GM23338 (cell line): ENCODE measurements at regions not wholly inside any gene's neighbourhood (a gene's known extent, or its start where the extent isn't known, plus 50 kb on each side); places are given as distances from the start of the nearest gene placed in this dataset.

Experiments used
- ATAC-seq: fragments of 200-7000 bp; cut with Tn5 transposase; 3 replicates; pipeline ENCODE4 v1.9.1; 2020
- DNase-seq: peaks from one replicate; pipeline ENCODE4 v3.0.0-alpha.2; 2015; ENCODE audit warnings: low spot score
- H2AFZ ChIP-seq: fragments of 200-600 bp; sonication (generic); 2 replicates; pipeline ENCODE4 v1.8.0; 2016; ENCODE audit warnings: antibody characterized with exemption, mild to moderate bottlenecking, moderate library complexity
- H3F3A ChIP-seq: fragments of 200-600 bp; sonication (generic); replicated peaks from 2 replicates; pipeline ENCODE4 v1.8.0; 2017; ENCODE audit warnings: antibody characterized with exemption, mixed run types, low read depth
- H3K27ac ChIP-seq: fragments of 200-600 bp; sonication (generic); 2 replicates; pipeline ENCODE4 v1.6.1; 2016; ENCODE audit warnings: low read depth
- H3K27me3 ChIP-seq: fragments of 200-600 bp; sonication (generic); 2 replicates; pipeline ENCODE4 v1.8.0; 2016; ENCODE audit warnings: mild to moderate bottlenecking, mixed run types, moderate library complexity; ENCODE audit not compliant: insufficient read depth
- H3K36me3 ChIP-seq: fragments of 200-600 bp; sonication (generic); 2 replicates; pipeline ENCODE4 v1.8.0; 2016; ENCODE audit warnings: mild to moderate bottlenecking; ENCODE audit not compliant: insufficient read depth
- H3K4me1 ChIP-seq: fragments of 200-600 bp; sonication (generic); 2 replicates; pipeline ENCODE4 v1.8.0; 2016; ENCODE audit warnings: mild to moderate bottlenecking, moderate library complexity; ENCODE audit not compliant: insufficient read depth
- H3K4me2 ChIP-seq: fragments of 200-600 bp; sonication (generic); 2 replicates; pipeline ENCODE4 v1.7.1; 2017; ENCODE audit warnings: mixed run types
- H3K4me3 ChIP-seq: fragments of 200-600 bp; sonication (generic); 2 replicates; pipeline ENCODE4 v1.6.1; 2016; ENCODE audit warnings: mixed run types
- H3K79me2 ChIP-seq: fragments of 200-600 bp; sonication (generic); replicated peaks from 2 replicates; pipeline ENCODE4 v1.8.0; 2017; ENCODE audit warnings: mild to moderate bottlenecking; ENCODE audit not compliant: insufficient read depth
- H3K9me2 ChIP-seq: fragments of 200-600 bp; sonication (generic); 2 replicates; pipeline ENCODE4 v1.8.0; 2017; ENCODE audit not compliant: insufficient read depth
- H4K20me1 ChIP-seq: fragments of 200-600 bp; sonication (generic); replicated peaks from 2 replicates; pipeline ENCODE4 v1.8.0; 2017; ENCODE audit warnings: mild to moderate bottlenecking; ENCODE audit not compliant: insufficient read depth
- H3K27ac Mint-ChIP-seq: 2 replicates; pipeline ENCODE4 v1.8.0; 2020; ENCODE audit warnings: inconsistent platforms, mild to moderate bottlenecking, moderate library complexity, mixed read lengths
- H3K27me3 Mint-ChIP-seq: 3 replicates; pipeline ENCODE4 v1.8.0; 2022; ENCODE audit warnings: low read depth, mild to moderate bottlenecking, moderate library complexity, mixed read lengths, inconsistent platforms; ENCODE audit not compliant: insufficient read depth, poor library complexity
- H3K36me3 Mint-ChIP-seq: 3 replicates; pipeline ENCODE4 v1.8.0; 2021; ENCODE audit warnings: low read depth, mild to moderate bottlenecking, inconsistent platforms, moderate library complexity, mixed read lengths
- H3K4me1 Mint-ChIP-seq: 3 replicates; pipeline ENCODE4 v1.8.0; 2020; ENCODE audit warnings: mild to moderate bottlenecking, inconsistent platforms, mixed read lengths
- H3K4me3 Mint-ChIP-seq: 3 replicates; pipeline ENCODE4 v1.8.0; 2021; ENCODE audit warnings: moderate library complexity, mild to moderate bottlenecking, inconsistent platforms, mixed read lengths
- H3K9me3 Mint-ChIP-seq: 3 replicates; pipeline ENCODE4 v1.8.0; 2020; ENCODE audit warnings: moderate library complexity, mild to moderate bottlenecking, inconsistent platforms, mixed read lengths
- CREB1 ChIP-seq: fragments of 250-450 bp; sonication (Bioruptor Pico); IDR thresholded peaks from 2 replicates; pipeline ENCODE4 v1.5.0; 2020; ENCODE audit warnings: low read depth, mild to moderate bottlenecking, moderate library complexity
- EZH2 ChIP-seq: fragments of 200-600 bp; sonication (generic); IDR thresholded peaks from one replicate; pipeline ENCODE4 v1.8.0; 2017; ENCODE audit warnings: antibody characterized with exemption, mild to moderate bottlenecking, low read depth; ENCODE audit not compliant: unreplicated experiment
- EZH2phosphoT487 ChIP-seq: fragments of 200-600 bp; sonication (generic); IDR thresholded peaks from one replicate; pipeline ENCODE4 v1.8.1; 2018; ENCODE audit warnings: antibody characterized with exemption; ENCODE audit not compliant: unreplicated experiment
- JUNB ChIP-seq: IDR thresholded peaks from one replicate; pipeline ENCODE4 v1.6.1; 2016; ENCODE audit warnings: antibody characterized with exemption; ENCODE audit not compliant: unreplicated experiment
- NANOG ChIP-seq: IDR thresholded peaks from 2 replicates; pipeline ENCODE4 v1.6.1; 2016; ENCODE audit warnings: antibody characterized with exemption, borderline replicate concordance
- POLR2AphosphoS5 ChIP-seq: IDR thresholded peaks from 2 replicates; pipeline ENCODE4 v1.6.1; 2016; ENCODE audit warnings: antibody characterized with exemption, low read depth
- STAT1 ChIP-seq: IDR thresholded peaks from one replicate; pipeline ENCODE4 v1.6.1; 2016; ENCODE audit warnings: antibody characterized with exemption; ENCODE audit not compliant: unreplicated experiment
- ZNF114 ChIP-seq: fragments of 250-450 bp; sonication (Bioruptor Pico); IDR thresholded peaks from 2 replicates; pipeline ENCODE4 v1.5.0; 2020; ENCODE audit warnings: mild to moderate bottlenecking, moderate library complexity
- ZNF331 ChIP-seq: fragments of 250-450 bp; sonication (Bioruptor Pico); IDR thresholded peaks from 2 replicates; pipeline ENCODE4 v1.5.0; 2020; ENCODE audit warnings: low read depth, mild to moderate bottlenecking, moderate library complexity
- ZNF462 ChIP-seq: fragments of 250-450 bp; sonication (Bioruptor Pico); IDR thresholded peaks from 2 replicates; pipeline ENCODE4 v1.5.0; 2020; ENCODE audit warnings: mild to moderate bottlenecking, moderate library complexity
- TF ChIP-seq, protein P1 (sequence below): IDR thresholded peaks from one replicate; pipeline ENCODE4 v1.6.1; 2018; ENCODE audit warnings: antibody characterized with exemption; ENCODE audit not compliant: unreplicated experiment
- TF ChIP-seq, protein P2 (sequence below): IDR thresholded peaks from 2 replicates; pipeline ENCODE4 v1.6.1; 2016; ENCODE audit warnings: antibody characterized with exemption
- TF ChIP-seq, protein P3 (sequence below), 2 experiments: fragments of 200-600 bp in 1 of 2; sonication (generic) in 1 of 2; conservative IDR thresholded peaks; 2 replicates each; pipeline versions ENCODE4 v1.5.1 to v1.6.1; 2016 to 2017; ENCODE audit warnings: antibody characterized with exemption in 2 of 2, low read depth in 2 of 2, mild to moderate bottlenecking in 2 of 2, moderate library complexity in 1 of 2

GRCh38 chr1:29633771-29634170, 397.4 kb downstream of the PTPRU start:
- DNase-seq (no peak), ATAC-seq (no peak; the same call in 2 of the 3 replicates)
- TF ChIP-seq JUNB = no peak
- no peak for TF ChIP-seq EZH2phosphoT487
- no peak for TF ChIP-seq ZNF462
- TF ChIP-seq ZNF114 = no peak
- TF ChIP-seq, protein P1, sequence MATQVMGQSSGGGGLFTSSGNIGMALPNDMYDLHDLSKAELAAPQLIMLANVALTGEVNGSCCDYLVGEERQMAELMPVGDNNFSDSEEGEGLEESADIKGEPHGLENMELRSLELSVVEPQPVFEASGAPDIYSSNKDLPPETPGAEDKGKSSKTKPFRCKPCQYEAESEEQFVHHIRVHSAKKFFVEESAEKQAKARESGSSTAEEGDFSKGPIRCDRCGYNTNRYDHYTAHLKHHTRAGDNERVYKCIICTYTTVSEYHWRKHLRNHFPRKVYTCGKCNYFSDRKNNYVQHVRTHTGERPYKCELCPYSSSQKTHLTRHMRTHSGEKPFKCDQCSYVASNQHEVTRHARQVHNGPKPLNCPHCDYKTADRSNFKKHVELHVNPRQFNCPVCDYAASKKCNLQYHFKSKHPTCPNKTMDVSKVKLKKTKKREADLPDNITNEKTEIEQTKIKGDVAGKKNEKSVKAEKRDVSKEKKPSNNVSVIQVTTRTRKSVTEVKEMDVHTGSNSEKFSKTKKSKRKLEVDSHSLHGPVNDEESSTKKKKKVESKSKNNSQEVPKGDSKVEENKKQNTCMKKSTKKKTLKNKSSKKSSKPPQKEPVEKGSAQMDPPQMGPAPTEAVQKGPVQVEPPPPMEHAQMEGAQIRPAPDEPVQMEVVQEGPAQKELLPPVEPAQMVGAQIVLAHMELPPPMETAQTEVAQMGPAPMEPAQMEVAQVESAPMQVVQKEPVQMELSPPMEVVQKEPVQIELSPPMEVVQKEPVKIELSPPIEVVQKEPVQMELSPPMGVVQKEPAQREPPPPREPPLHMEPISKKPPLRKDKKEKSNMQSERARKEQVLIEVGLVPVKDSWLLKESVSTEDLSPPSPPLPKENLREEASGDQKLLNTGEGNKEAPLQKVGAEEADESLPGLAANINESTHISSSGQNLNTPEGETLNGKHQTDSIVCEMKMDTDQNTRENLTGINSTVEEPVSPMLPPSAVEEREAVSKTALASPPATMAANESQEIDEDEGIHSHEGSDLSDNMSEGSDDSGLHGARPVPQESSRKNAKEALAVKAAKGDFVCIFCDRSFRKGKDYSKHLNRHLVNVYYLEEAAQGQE = no peak
- no peak for TF ChIP-seq ZNF331
- TF ChIP-seq POLR2AphosphoS5 = no peak
- no peak for TF ChIP-seq EZH2
- TF ChIP-seq, protein P2, sequence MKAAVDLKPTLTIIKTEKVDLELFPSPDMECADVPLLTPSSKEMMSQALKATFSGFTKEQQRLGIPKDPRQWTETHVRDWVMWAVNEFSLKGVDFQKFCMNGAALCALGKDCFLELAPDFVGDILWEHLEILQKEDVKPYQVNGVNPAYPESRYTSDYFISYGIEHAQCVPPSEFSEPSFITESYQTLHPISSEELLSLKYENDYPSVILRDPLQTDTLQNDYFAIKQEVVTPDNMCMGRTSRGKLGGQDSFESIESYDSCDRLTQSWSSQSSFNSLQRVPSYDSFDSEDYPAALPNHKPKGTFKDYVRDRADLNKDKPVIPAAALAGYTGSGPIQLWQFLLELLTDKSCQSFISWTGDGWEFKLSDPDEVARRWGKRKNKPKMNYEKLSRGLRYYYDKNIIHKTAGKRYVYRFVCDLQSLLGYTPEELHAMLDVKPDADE = no peak
- no peak for TF ChIP-seq NANOG
- TF ChIP-seq STAT1 = no peak
- TF ChIP-seq, protein P3, sequence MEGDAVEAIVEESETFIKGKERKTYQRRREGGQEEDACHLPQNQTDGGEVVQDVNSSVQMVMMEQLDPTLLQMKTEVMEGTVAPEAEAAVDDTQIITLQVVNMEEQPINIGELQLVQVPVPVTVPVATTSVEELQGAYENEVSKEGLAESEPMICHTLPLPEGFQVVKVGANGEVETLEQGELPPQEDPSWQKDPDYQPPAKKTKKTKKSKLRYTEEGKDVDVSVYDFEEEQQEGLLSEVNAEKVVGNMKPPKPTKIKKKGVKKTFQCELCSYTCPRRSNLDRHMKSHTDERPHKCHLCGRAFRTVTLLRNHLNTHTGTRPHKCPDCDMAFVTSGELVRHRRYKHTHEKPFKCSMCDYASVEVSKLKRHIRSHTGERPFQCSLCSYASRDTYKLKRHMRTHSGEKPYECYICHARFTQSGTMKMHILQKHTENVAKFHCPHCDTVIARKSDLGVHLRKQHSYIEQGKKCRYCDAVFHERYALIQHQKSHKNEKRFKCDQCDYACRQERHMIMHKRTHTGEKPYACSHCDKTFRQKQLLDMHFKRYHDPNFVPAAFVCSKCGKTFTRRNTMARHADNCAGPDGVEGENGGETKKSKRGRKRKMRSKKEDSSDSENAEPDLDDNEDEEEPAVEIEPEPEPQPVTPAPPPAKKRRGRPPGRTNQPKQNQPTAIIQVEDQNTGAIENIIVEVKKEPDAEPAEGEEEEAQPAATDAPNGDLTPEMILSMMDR (conservative IDR thresholded peaks at IDR 0.05; ENCODE audit: low read depth in 2 of 2) = no peak
- no peak for TF ChIP-seq CREB1 (CRISPR knock-in tag)
- Histone ChIP-seq H3K27me3 (no peaks in the 10 kb centered on the region), H3K4me2 (no peak overlapping the region), H3K27ac (no peak overlapping the region), H3K4me1 (no peaks in the 10 kb centered on the region), H3K79me2 (no peaks in the 10 kb centered on the region), H3F3A (no peaks in the 10 kb centered on the region), H3K9me2 (no peaks in the 10 kb centered on the region), H2AFZ (no peak overlapping the region), H3K36me3 (no peaks in the 10 kb centered on the region), H3K4me3 (no peak overlapping the region), H4K20me1 (no peaks in the 10 kb centered on the region)
- Mint-ChIP-seq H3K4me1 (no peaks in the 10 kb centered on the region), H3K27ac (no peak overlapping the region), H3K4me3 (no peak overlapping the region), H3K27me3 (peaks cover 3% of the 10 kb centered on the region), H3K36me3 (no peaks in the 10 kb centered on the region), H3K9me3 (no peaks in the 10 kb centered on the region; the same call in 2 of the 3 replicates)
